Right lobe of liver (tissue), 4 donors: ENCODE measurements at regions not wholly inside any gene's neighbourhood (a gene's known extent, or its start where the extent isn't known, plus 50 kb on each side); places are given as distances from the start of the nearest gene placed in this dataset.

Experiments
- POLR2A ChIP-seq: fragments of 450-650 bp; IDR thresholded peaks from one replicate; pipeline ENCODE4 v1.6.1; 2017; ENCODE audit warnings: antibody characterized with exemption, mild to moderate bottlenecking
- TF ChIP-seq, protein P1 (sequence below), 4 donors: fragments of 200-600 bp in 3 of 4; fragments of 450-650 bp in 1 of 4; IDR thresholded peaks; one replicate each; pipeline versions ENCODE4 v1.5.1 to v1.8.0; 2016 to 2022; ENCODE audit warnings: antibody characterized with exemption in 4 of 4, mild to moderate bottlenecking in 2 of 4
- donor health status: DM: no; HTN: no; CAD: no.
- donor health status: DM: no; HTN: no; CAD: no.
- donor health status: DM: no; HTN: yes; CAD: no.

DNA sequence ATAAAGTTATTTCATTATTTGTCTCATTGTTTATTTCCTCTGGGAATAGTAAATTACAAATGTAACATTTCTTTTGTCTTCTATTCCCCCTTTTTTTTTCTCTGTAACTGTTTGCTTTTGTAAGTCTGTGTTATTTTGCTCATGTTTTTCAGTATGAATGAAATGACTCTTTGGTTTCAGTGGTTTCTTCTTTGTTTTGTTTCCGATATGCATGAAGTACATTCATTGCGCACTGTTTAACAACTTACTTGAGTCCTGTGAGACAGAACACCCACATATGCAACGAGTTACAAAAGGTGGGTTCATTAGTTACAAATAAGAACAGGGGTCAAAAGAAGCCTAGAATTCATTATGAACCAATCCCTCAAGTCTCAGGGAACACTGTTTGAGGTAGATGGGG is 175.0 kb upstream of the UGT8 start:
- TF ChIP-seq, protein P1, sequence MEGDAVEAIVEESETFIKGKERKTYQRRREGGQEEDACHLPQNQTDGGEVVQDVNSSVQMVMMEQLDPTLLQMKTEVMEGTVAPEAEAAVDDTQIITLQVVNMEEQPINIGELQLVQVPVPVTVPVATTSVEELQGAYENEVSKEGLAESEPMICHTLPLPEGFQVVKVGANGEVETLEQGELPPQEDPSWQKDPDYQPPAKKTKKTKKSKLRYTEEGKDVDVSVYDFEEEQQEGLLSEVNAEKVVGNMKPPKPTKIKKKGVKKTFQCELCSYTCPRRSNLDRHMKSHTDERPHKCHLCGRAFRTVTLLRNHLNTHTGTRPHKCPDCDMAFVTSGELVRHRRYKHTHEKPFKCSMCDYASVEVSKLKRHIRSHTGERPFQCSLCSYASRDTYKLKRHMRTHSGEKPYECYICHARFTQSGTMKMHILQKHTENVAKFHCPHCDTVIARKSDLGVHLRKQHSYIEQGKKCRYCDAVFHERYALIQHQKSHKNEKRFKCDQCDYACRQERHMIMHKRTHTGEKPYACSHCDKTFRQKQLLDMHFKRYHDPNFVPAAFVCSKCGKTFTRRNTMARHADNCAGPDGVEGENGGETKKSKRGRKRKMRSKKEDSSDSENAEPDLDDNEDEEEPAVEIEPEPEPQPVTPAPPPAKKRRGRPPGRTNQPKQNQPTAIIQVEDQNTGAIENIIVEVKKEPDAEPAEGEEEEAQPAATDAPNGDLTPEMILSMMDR (IDR thresholded peaks at IDR 0.05): no peak
- TF ChIP-seq POLR2A: no peak
